ENCODE measurements at regions not wholly inside any gene's neighbourhood (a gene's known extent, or its start where the extent isn't known, plus 50 kb on each side); places are given as distances from the start of the nearest gene placed in this dataset.

DNA sequence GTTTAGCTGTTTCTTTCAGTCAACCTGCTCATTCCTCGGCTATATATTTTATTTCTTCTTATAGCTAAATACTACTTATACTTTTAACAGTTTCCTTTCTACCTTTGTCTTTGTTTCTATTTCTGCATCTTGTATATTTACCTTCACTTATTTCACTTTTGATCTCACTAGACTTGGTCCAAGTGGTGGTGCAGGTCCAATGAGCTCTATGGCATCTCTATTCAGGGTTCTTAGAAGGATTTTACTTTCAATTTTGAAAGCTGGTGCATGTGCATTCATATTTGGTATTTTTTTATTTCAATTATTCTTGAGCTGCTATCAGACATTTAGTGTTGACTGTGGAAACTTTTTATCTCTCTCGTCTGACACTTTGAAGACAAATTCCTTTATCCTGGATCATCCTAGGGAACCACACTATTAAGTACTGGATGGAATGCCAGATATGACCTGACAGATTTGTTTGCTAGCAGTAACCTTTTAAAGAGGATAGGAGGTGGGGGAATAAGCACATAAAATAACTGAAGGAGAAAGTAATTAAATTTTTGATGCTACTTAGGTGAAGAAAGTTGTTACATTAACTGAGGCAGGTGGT, 123.1 kb upstream of the PJA2 start:
- TF ChIP-seq, protein P1, sequence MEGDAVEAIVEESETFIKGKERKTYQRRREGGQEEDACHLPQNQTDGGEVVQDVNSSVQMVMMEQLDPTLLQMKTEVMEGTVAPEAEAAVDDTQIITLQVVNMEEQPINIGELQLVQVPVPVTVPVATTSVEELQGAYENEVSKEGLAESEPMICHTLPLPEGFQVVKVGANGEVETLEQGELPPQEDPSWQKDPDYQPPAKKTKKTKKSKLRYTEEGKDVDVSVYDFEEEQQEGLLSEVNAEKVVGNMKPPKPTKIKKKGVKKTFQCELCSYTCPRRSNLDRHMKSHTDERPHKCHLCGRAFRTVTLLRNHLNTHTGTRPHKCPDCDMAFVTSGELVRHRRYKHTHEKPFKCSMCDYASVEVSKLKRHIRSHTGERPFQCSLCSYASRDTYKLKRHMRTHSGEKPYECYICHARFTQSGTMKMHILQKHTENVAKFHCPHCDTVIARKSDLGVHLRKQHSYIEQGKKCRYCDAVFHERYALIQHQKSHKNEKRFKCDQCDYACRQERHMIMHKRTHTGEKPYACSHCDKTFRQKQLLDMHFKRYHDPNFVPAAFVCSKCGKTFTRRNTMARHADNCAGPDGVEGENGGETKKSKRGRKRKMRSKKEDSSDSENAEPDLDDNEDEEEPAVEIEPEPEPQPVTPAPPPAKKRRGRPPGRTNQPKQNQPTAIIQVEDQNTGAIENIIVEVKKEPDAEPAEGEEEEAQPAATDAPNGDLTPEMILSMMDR (IDR thresholded peaks at IDR 0.05): no peak
- no peak for TF ChIP-seq EP300 (IDR thresholded peaks at IDR 0.05)
- TF ChIP-seq POLR2A (IDR thresholded peaks at IDR 0.05): no peak
